Hepatic stellate cell (primary cell): ENCODE measurements at regions not wholly inside any gene's neighbourhood (a gene's known extent, or its start where the extent isn't known, plus 50 kb on each side); places are given as distances from the start of the nearest gene placed in this dataset.

ENCODE experiments used
- DNase-seq: peaks from one replicate; pipeline ENCODE4 v3.0.0; 2011; ENCODE audit warnings: low spot score

DNA sequence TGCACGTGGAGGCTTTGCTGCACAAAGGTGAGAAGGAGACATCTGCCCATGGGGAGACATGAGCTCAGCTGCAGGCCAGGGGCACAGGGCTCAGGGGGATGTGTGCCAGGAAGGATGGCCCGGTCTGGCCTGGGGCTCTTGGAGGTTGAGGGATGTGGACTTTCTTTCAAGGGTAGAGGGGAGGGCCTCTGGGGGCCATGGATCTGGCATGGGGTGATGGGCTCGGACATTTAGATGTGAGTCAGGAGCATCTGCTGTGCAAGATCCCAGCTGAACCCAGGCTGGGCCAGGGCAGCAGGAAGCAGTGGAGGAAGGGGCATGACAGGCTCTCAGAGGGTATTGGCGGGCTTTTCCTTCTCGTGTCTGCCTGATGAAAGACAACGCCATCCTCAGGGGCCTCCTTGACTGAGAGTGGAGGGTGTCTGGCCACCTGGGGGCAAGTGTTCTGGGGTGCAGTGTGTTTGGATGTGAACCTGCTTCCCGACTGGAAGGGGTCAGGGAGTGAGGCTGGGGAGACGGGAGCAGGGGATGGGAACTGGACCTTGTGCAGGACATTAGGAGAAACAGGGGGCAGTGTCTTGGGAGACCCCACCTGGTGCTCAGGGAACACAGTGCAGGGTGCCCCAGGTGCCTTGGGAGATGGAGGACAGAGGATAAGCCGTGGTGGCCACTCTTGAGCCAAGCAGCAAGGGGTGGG lies 156.1 kb downstream of the ERMARD start:
- no peak for DNase-seq

GRCh38 chr6:169906688-169907418 lies 155.4 kb downstream of the ERMARD start:
- DNase-seq, result no peak

- no peak for DNase-seq
Observed at GRCh38 chr6:169906004-169906687, 154.7 kb downstream of the ERMARD start.

DNA sequence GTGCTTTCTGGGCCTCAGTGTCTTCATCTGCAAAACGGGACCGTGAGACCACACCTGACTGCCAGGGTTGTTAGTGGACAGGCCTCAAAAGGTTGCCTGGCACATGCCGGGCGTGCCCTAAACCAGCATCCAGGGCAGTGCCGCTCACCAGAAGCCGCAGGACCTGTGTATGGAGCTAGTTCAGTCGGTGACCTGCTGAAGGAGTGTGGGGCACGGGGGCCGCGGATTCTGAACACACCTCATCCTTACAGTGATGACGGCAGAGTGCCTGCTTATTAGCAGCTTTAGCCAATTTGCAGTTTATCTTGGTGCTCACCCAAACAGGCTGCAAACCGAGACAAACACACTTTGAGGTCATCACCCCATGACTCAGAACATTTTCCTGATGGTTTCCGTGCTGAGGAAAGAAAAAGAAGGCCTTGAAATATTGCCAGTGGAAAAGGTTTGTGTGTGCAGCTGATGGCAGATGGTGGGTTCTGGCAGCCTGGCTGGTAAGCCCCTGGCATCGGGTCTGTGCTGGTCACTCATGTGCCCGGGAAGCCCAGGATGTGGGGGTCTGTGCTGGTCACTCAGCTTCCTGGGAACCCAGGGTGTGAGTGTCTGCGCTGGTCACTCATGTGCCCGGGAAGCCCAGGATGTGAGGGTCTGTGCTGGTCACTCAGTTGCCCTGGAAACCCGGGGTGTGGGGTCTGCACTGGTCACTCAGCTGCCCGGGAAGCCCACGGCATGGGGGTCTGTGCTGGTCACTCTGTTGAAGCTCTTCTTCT lies 153.8 kb downstream of the ERMARD start:
- DNase-seq, result no peak

DNA sequence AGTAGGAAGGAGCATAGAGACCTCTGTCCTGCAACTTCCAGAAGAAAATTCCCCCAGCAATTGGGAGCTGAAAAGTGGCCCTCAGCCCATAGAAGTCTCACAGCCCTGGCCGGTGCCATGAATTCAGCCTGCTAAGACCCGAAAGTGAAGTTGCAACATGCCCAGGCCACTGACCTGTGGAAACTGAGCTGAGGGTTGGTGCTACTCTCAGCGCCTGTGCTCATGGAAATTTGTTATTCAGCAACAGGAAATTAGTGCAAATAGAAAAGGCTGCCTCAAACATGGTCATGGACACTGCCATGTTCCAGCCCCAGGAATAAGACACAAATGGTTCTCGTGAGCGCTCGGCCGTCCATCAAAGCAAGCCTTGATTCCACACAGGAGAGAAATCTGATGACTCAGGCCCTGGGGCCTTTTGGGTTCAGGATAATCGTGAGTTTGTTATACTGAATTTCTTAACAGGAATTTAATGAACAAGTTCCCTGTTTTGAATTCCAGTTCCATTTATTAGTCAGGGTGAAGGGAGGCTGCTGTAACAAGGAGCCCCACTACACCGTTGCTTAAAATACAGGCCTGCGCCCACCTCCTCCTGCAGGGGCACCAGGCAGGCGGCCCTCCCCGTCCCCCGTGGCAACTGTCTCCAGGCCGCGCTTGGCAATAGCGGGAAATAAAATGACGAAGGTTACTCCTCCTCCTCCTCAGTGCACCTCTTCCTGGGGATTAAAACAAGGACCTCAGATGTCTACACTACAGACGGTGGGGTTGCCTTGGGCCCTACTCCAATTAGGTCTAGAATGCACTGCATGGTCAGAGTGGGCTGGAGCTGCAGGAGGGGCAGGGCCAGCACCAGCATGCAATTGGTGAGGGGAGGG lies 152.9 kb downstream of the ERMARD start:
- DNase-seq, result no peak

- DNase-seq, result no peak
Observed at GRCh38 chr6:169903122-169903521, 151.7 kb downstream of the ERMARD start.

DNA sequence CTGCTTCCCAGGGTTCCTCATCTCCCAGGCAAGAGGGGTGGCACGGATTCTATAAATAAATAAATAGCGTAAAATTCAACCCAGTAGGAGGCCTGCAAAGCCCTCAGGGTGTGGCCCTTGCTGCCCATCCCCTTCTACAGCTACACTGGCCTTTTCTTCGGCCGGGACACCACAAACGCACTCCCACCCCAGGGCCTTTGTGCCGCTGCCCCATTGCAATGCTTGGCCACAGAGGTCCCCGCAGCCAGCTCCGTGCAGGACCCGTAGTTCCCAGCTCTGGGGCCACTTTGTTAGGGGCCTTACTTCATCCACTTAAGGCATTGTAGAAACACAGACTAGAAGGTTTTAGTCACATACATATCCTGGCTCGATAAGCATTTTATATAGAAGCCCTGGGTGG lies 151.2 kb downstream of the ERMARD start:
- DNase-seq, result no peak

DNA sequence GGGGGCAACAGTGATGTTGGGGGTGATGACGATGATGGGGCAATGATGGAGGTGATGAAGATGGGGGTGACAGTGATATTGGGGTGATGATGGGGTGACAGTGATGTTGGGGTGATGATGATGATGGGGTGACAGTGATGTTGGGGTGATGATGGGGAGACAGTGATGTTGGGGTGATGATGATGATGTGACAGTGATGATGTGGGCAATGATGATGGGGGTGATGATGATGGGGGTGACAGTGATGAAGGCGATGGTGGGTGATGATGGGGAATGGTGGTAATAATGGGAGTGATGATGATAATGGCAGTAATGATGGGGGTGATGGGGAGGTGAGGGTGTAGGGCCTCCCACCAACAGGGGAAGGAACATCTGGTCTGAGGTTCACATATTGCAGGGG lies 150.6 kb downstream of the ERMARD start:
- DNase-seq, result no peak

DNA sequence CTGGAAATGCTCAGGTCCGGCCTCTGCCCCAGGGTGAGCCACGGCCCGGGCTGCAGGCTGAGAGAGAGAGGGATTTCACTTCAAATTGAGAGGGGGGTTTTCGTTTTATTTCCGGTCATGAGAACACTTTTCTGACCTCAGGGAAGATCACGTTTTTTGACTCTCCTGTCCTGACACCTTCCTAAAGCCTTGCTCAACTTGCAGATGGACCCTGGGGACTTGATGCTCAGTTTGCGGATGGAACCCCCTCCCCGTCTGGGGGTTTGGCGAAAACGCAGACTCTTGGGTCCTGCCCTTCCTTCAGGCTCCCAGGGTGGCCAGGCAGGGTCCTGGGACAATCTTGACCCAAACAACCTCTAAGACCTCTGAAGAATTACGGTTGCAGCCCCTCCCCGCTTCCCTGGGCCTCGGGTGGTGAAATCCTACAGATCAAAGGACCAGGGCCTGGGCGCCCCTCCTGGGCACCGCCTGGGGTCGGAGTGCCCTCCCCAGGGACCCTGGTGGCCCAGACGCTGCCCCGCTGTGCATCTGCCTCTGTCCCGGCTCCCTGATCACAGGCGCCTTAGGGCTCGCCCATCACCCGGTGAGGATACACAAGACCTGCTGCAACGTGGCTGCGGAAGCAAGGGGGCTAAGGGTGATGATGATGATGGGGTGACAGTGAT lies 148.2 kb downstream of the ERMARD start:
- DNase-seq, result no peak

DNA sequence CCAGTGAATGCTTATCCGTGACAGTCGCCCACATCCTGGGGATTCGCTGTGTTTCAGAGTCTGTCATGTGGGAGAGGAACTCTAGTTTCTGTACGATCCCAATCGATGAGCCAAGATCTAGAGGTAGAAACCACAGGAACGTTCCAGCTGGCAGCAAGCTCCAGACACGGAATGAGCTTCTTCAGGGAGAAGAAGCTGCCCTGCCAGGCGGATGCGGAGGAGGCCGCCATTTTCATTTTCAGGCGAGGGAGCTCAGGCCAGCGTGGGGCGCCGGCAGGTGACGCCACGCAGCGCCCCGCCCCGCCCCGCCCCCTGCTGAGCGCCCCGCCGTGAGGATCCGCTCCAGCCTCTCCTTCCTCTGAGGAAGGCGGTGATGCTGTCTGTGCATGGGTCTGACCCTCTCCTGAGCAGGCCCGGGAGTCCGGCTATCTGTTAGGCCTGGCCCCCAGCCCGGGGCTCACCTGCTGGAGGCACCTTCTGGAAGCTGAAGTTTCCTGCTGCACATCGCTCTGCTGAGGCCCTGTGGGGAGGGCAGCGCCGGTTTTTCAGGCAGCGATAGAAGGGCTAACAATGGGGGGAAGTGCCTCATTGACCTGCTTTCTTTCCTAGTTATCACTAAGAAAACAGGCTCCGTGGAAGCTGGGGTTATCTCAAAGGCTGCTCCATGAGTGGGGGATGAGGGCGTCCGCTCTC lies 147.5 kb downstream of the ERMARD start:
- no peak for DNase-seq

GRCh38 chr6:169897601-169898358 lies 146.4 kb downstream of the ERMARD start:
- DNase-seq, result no peak

DNA sequence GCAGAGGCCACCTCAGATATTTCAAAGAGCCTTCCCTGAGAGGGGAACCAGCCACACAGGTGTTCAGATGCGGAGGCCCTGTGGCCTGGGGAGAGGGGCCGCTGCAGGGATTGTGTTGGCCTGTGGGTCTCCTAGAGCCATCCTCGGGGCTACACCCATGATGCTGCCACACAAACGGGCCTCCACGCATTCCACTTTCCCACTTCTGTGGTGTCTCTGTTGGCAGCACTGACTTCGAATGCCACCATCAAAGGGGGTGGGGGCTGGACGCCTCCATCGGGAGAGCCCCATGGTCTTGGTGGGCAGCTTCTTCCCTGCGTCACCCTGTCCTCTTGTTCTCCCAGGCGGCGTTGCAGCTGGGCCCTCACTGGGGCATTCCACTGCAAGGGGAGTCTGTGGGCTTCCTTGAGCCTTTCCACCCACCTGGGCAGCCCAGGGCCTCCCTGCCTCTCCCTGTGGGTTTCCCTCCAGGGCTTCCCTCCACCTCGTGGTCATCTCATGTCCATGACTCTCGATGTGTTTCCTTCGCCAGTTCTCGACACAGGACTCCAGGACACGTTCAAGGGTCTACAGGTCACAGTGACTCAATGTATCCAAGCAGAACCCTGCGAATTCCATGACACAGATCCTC lies 145.5 kb downstream of the ERMARD start:
- no peak for DNase-seq

DNA sequence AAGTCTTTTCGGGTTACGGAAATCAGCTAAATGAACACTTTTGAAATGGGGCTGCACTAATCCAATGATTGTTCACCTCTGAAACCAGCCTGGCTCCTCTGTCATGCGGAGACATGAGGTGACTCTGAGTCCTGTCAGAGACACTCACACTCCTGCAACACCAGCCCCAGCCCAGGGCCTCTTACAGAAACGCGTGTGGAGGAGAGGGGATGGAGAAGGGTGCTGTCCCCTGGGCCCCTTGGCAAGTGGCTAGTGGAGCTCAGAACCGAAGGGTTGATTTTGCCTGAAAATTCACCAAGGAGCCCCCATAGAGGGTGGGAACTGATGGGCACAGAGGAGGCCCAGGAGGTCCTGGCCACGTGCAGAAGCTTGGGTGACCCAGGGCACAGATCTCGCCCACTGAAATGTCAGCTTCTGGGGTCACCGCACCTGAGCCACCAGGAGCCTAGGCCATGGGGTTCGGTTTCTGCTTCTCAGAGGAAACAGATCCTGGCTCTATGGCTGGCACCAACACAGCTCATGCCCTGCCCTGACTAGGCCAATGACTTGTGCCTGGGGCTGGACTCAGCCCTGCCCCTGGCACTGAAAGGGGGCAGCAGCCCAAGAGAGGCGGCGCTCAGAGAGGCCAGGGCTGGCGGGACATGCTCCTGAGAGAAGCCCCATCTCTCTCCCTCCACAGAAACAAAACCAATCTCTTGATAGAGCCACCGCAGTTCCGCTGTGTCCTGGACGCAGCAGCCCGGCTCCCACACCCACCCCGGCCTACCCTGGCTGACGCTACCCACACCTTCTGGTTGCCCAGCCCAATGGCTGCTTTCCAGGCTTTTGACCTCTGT lies 144.7 kb downstream of the ERMARD start:
- no peak for DNase-seq

DNA sequence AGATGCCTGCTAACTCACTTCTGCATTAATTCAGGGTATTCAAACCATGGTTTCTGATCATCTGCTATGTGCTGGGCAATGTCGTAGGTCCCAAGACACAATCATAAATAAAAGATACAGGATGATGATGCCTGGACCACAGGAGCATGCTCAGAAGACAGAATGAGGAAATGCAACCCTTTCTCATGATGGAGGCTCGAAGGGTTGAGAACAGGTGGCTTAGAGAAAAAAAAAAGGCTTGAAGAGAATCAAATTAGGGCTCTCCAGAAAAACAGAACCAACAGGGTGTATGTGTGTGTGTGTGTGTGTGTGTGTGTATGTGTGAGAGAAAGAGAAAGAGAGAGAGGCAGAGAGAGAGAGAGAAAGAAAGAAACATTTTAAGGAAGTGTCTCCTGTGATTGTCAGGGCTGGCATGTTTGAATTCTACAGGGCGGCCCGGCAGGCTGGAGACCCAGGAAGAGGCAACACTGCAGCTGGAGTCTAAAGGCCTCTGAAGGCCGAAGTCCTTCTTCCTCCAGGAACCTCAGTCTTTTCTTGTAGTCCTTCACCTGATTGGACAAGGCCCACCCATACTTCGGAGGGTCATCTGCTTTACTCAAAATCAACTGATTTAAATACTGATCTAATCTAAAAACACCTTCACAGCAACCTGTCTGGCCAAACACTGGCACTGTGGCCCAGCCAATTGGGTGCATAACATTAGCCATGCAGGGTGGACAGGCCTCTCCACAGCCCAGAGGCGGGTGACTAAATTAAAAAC lies 143.8 kb downstream of the ERMARD start:
- DNase-seq, result no peak

GRCh38 chr6:169894377-169894960 lies 143.0 kb downstream of the ERMARD start:
- DNase-seq, result no peak

- no peak for DNase-seq
Observed at GRCh38 chr6:169893624-169894023, 142.2 kb downstream of the ERMARD start.

GRCh38 chr6:169891846-169892245 lies 140.4 kb downstream of the ERMARD start:
- DNase-seq, result no peak
